WERI-Rb-1 (cell line): ENCODE measurements at regions not wholly inside any gene's neighbourhood (a gene's known extent, or its start where the extent isn't known, plus 50 kb on each side); places are given as distances from the start of the nearest gene placed in this dataset.

Source experiments
- DNase-seq: peaks from one replicate; pipeline ENCODE4 v3.0.0-alpha.2; 2020
- H3K27ac ChIP-seq: fragments of 250-450 bp; sonication (Bioruptor Pico); 2 replicates; pipeline ENCODE4 v1.5.1; 2020; ENCODE audit warnings: mild to moderate bottlenecking, moderate library complexity
- H3K27me3 ChIP-seq: fragments of 250-450 bp; sonication (Bioruptor Pico); 2 replicates; pipeline ENCODE4 v1.5.1; 2021; ENCODE audit warnings: mild to moderate bottlenecking, low read depth, moderate library complexity; ENCODE audit not compliant: insufficient read depth, severe bottlenecking
- H3K36me3 ChIP-seq: fragments of 250-450 bp; sonication (Bioruptor Pico); 2 replicates; pipeline ENCODE4 v1.5.1; 2020; ENCODE audit warnings: mild to moderate bottlenecking, moderate library complexity
- H3K4me3 ChIP-seq: 2 replicates; pipeline ENCODE4 v1.5.1; 2011; ENCODE audit warnings: low read depth, mild to moderate bottlenecking, control low read depth, low read length
- H3K9me3 ChIP-seq: fragments of 250-450 bp; sonication (Bioruptor Pico); 2 replicates; pipeline ENCODE4 v1.5.1; 2021; ENCODE audit warnings: mild to moderate bottlenecking, moderate library complexity; ENCODE audit not compliant: severe bottlenecking
- CTCF ChIP-seq: IDR thresholded peaks from 2 replicates; pipeline ENCODE4 v1.5.1; 2011; ENCODE audit warnings: low read depth, mild to moderate bottlenecking, control low read depth, inconsistent platforms, low read length

DNA sequence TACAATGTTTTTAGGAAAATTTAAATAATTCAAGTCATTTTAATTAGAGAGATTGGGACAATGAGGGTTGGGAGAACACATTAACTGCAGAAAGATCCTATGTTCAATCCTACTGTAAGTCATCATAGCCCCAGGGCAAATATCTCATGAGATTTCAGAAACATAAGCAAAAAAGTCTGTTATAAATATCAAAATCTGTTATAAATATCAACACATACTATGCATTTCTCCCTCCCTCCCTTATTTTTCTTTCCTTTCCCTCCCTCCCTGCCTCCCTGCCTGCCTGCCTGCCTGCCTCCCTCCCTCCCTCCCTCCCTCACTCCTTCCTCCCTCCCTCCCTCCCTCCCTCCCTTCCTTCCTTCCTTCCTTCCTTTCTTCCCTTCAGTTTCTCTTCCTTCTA, 267.3 kb upstream of the SASH1 start:
- no peaks in the 10 kb centered on the region for H3K36me3 ChIP-seq
- no peaks in the 10 kb centered on the region for H3K27me3 ChIP-seq
- no peak for TF ChIP-seq CTCF
- no peak for DNase-seq
- H3K4me3 ChIP-seq = no peak overlapping the region
- no peak overlapping the region for H3K27ac ChIP-seq
- H3K9me3 ChIP-seq = peaks cover 5% of the 10 kb centered on the region

GRCh38 chr6:148076051-148076450, 266.6 kb upstream of the SASH1 start:
- H3K4me3 ChIP-seq = no peak overlapping the region
- no peak for TF ChIP-seq CTCF
- peaks cover 5% of the 10 kb centered on the region for H3K9me3 ChIP-seq
- no peak overlapping the region for H3K27ac ChIP-seq
- H3K36me3 ChIP-seq = no peaks in the 10 kb centered on the region
- DNase-seq = no peak
- H3K27me3 ChIP-seq = no peaks in the 10 kb centered on the region

DNA sequence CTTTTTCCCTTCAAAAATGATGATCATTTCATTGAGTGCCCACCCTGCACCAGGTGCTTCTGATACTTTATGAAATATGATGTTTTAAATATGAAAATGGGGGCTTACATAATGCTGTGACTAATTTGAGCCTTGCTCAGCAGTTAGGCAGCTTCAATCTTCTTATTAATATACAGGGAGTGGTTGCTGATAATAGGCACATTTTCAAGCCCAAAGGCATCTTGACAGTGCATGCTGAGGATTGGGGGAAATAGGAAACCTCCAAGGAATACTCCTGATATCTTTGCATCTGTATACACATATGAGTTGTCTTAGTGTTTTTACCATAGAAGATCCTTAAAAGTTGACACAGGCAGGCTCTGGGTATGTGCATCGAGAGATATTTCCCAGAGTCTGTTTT, 262.3 kb upstream of the SASH1 start:
- Histone ChIP-seq H3K9me3 (no peaks in the 10 kb centered on the region), H3K27ac (no peak overlapping the region), H3K36me3 (no peaks in the 10 kb centered on the region), H3K4me3 (no peak overlapping the region), H3K27me3 (no peaks in the 10 kb centered on the region)
- DNase-seq = no peak
- TF ChIP-seq CTCF = no peak

GRCh38 chr6:148081076-148081475, 261.6 kb upstream of the SASH1 start:
- H3K4me3 ChIP-seq = no peak overlapping the region
- no peak for TF ChIP-seq CTCF
- H3K27me3 ChIP-seq = no peaks in the 10 kb centered on the region
- no peaks in the 10 kb centered on the region for H3K36me3 ChIP-seq
- DNase-seq = no peak
- H3K9me3 ChIP-seq = no peaks in the 10 kb centered on the region
- no peak overlapping the region for H3K27ac ChIP-seq

DNA sequence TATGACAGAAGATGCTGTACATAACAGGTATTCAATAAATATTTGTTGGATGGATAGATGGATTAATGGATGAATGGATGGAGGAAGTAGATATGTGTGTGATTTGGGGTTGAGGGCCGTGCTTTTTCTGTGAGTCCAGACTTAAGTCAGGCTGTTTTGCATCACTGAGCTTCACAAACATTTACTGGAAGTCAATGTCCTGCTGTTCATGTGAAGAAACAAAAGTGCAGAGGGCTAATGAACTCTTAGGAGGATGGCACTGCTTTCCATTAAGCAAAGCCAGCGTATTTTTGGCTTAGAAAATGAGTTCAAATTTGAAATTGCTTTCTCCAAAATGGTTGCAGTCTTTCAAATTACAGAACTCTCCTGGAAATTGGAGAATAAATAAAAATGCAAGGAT, 260.6 kb upstream of the SASH1 start:
- Histone ChIP-seq H3K9me3 (no peaks in the 10 kb centered on the region), H3K27me3 (no peaks in the 10 kb centered on the region), H3K4me3 (no peak overlapping the region), H3K36me3 (no peaks in the 10 kb centered on the region), H3K27ac (no peak overlapping the region)
- no peak for TF ChIP-seq CTCF
- DNase-seq = no peak

DNA sequence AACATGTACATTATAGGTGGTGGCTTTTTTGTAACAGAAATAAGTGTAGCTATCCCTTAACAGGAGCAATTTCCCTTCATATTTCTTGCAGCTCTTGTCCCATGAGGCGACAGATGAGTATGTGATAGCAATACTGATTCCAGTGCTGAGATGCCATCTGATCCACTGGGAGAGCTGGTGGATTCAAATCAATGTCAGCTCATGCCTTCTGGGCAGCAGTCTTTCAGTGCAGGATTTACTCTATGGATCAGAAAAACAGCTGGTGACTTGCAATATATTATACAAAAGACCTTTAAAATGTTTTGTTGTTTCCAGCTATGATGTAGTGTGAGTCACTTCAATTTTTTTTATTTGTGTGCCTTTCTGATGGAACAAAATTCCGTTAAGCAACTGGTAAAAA, 259.9 kb upstream of the SASH1 start:
- no peaks in the 10 kb centered on the region for H3K9me3 ChIP-seq
- no peak for TF ChIP-seq CTCF

More for the DNA sequence above, 259.9 kb upstream of the SASH1 start:
- no peak for DNase-seq
- Histone ChIP-seq H3K36me3 (no peaks in the 10 kb centered on the region), H3K27ac (no peak overlapping the region), H3K27me3 (no peaks in the 10 kb centered on the region), H3K4me3 (no peak overlapping the region)
